ENCODE measurements at regions not wholly inside any gene's neighbourhood (a gene's known extent, or its start where the extent isn't known, plus 50 kb on each side); places are given as distances from the start of the nearest gene placed in this dataset.

DNA sequence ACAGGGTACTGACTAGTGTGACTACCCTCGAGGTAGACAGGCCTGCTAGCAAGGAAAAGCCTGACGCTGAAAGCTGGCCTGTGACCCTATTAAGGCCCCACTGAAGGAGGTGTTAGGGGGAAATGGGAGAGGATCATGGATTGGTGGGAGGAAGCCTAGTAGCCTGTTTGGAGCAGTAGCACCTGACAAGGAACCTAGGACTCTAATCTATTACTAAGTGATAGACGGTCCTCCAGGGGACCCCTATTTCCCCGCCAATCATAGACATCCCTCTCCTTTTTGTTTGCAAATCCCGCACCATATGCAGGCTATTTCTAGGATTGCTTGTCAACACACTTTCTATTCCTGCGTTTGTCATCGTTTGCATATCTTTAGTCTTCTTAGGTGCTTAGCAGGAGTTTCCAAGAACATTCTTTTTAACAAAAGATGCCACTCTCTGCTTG lies 1338.8 kb upstream of the MIR17HG start:
- Histone ChIP-seq H3K9me3 (ENCODE audit: control insufficient read depth, insufficient read depth, low read length) (no peaks in the 10 kb centered on the region), H3K27me3 (ENCODE audit: control insufficient read depth, low read length) (no peaks in the 10 kb centered on the region), H3F3A (ENCODE audit: control insufficient read depth, insufficient read depth) (no peaks in the 10 kb centered on the region), H3K27ac (ENCODE audit: low read depth, low read length) (no peak overlapping the region), H3K79me2 (ENCODE audit: control insufficient read depth, low read length) (no peaks in the 10 kb centered on the region), H3K36me3 (ENCODE audit: control insufficient read depth, low read length) (no peaks in the 10 kb centered on the region), H3K4me1 (ENCODE audit: control insufficient read depth, low read length) (no peaks in the 10 kb centered on the region), H3K4me3 (ENCODE audit: low read length) (no peak overlapping the region), H3K4me2 (ENCODE audit: low read length) (no peak overlapping the region), H4K20me1 (ENCODE audit: control insufficient read depth, insufficient read depth, low read depth, low read length) (no peaks in the 10 kb centered on the region), H3K9me2 (replicated peaks; ENCODE audit: control insufficient read depth, low read length) (no peaks in the 10 kb centered on the region)
- TF ChIP-seq EZH2phosphoT487 (IDR thresholded peaks at IDR 0.05; ENCODE audit: borderline replicate concordance, low read length) (no peak), CTCF (IDR thresholded peaks at IDR 0.05; ENCODE audit: low read depth, low read length, poor library complexity, severe bottlenecking) (no peak)

- Histone ChIP-seq H3F3A (ENCODE audit: control insufficient read depth, insufficient read depth) (no peaks in the 10 kb centered on the region), H3K4me2 (ENCODE audit: low read length) (no peak overlapping the region), H3K4me3 (ENCODE audit: low read length) (no peak overlapping the region), H3K36me3 (ENCODE audit: control insufficient read depth, low read length) (no peaks in the 10 kb centered on the region), H3K9me2 (replicated peaks; ENCODE audit: control insufficient read depth, low read length) (no peaks in the 10 kb centered on the region), H3K27ac (ENCODE audit: low read depth, low read length) (no peak overlapping the region), H3K27me3 (ENCODE audit: control insufficient read depth, low read length) (no peaks in the 10 kb centered on the region), H3K79me2 (ENCODE audit: control insufficient read depth, low read length) (no peaks in the 10 kb centered on the region), H3K4me1 (ENCODE audit: control insufficient read depth, low read length) (no peaks in the 10 kb centered on the region), H4K20me1 (ENCODE audit: control insufficient read depth, insufficient read depth, low read depth, low read length) (no peaks in the 10 kb centered on the region), H3K9me3 (ENCODE audit: control insufficient read depth, insufficient read depth, low read length) (no peaks in the 10 kb centered on the region)
- TF ChIP-seq CTCF (IDR thresholded peaks at IDR 0.05; ENCODE audit: low read depth, low read length, poor library complexity, severe bottlenecking) (no peak), EZH2phosphoT487 (IDR thresholded peaks at IDR 0.05; ENCODE audit: borderline replicate concordance, low read length) (no peak)
Measured at GRCh38 chr13:90014038-90014437, 1333.4 kb upstream of the MIR17HG start.

- no peak overlapping the region for H3K4me3 ChIP-seq (ENCODE audit: low read length)
- H3K36me3 ChIP-seq (ENCODE audit: control insufficient read depth, low read length), result no peaks in the 10 kb centered on the region
- H3F3A ChIP-seq (ENCODE audit: control insufficient read depth, insufficient read depth), result no peaks in the 10 kb centered on the region
- no peaks in the 10 kb centered on the region for H3K9me3 ChIP-seq (ENCODE audit: control insufficient read depth, insufficient read depth, low read length)
- H3K27me3 ChIP-seq (ENCODE audit: control insufficient read depth, low read length), result no peaks in the 10 kb centered on the region
- no peaks in the 10 kb centered on the region for H3K9me2 ChIP-seq (replicated peaks; ENCODE audit: control insufficient read depth, low read length)
- H3K79me2 ChIP-seq (ENCODE audit: control insufficient read depth, low read length), result no peaks in the 10 kb centered on the region
- H3K27ac ChIP-seq (ENCODE audit: low read depth, low read length), result no peak overlapping the region
- no peak overlapping the region for H3K4me2 ChIP-seq (ENCODE audit: low read length)
- H3K4me1 ChIP-seq (ENCODE audit: control insufficient read depth, low read length), result no peaks in the 10 kb centered on the region
- H4K20me1 ChIP-seq (ENCODE audit: control insufficient read depth, insufficient read depth, low read depth, low read length), result no peaks in the 10 kb centered on the region
- no peak for TF ChIP-seq EZH2phosphoT487 (IDR thresholded peaks at IDR 0.05; ENCODE audit: borderline replicate concordance, low read length)
- TF ChIP-seq CTCF (IDR thresholded peaks at IDR 0.05; ENCODE audit: low read depth, low read length, poor library complexity, severe bottlenecking), result no peak
Measured at GRCh38 chr13:90015565-90016507, 1331.7 kb upstream of the MIR17HG start.
